ENCODE measurements at regions not wholly inside any gene's neighbourhood (a gene's known extent, or its start where the extent isn't known, plus 50 kb on each side); places are given as distances from the start of the nearest gene placed in this dataset.
"Not testable (repeated sequence)": the region's sequence is repeated elsewhere in the genome, so short reads cannot be mapped to it uniquely, and the experiment has no call there.

DNA sequence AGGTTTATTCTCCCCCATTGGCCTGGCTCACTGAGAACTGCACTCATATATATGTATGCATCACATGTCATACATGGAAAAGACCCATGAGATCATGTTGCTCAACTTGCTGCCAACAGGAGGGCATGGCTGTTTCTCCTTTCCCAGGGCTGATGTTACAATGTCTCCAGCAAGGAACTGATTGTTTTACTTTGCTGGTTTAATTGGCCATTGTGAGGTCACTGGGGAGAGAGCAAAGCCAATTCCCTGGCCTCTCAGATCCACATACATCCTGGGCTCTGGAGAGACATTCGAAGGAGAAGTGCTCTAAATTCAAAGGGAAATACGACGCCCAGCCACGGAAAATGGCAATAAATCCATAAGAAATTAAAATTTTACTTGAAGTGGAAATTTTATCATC, 287.8 kb downstream of the WDR11 start:
- FAIRE-seq, result no peak

DNA sequence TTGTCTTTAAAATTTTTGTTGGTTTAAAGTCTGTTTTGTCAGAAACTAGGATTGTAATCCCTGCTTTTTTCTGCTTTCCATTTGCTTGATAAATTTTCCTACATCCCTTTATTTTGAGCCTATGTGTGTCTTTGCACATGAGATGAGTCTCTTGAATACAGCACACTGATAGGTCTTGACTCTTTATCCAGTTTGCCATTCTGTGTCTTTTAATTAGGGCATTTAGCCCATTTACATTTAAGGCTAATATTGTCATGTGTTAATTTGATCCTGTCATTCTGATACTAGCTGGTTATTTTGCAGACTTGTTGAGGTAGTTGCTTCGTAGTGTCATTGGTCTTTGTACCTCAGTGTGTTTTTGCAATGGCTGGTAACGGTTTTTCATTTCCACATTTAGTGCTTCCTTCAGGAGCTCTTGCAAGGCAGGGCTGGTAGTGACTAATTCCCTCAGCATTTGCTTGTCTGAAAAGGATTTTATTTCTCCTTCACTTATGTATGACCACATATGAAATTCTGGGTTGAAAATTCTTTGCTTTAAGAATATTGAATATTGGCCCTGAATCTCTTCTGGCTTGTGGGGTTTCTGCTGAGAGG, 294.7 kb downstream of the WDR11 start:
- not testable (repeated sequence) for FAIRE-seq

DNA sequence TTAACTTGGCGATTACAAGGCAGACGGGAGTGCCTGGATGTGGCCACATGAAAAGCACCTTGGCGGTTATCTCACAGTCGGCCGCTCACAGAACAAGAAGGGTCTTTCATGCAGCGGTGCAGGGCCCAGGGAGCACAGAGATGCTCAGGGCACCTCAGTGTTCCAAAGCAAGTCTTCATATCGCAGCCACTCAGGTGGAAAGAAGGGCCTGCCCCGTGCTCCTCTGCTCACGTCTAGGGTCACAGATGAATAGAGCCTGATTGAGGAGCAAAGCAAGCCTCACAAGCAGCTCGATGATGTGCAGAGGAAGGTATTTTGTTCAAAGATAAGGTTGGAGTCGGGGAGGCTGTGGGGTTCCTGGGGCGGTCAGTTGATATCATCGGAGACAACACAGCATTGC, 297.8 kb downstream of the WDR11 start:
- no peak for FAIRE-seq

DNA sequence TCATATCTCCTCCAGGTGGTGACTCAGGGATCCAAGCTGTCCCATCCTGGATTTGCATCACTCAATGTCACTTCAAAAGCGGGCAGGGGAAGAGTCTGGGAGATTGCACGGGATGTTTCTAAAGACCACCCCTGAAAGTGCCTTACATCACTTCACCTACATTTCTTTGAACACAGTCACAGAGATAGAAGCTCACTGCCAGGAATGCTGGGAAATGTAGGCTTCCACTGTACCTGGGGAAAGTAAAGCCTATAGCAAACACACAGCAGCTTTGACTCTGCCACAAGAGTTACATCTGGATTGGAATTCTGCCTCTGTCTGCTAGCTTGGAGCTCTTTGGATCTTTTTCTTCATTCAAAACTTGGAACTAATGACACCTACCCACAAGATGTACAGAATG, 300.9 kb downstream of the WDR11 start:
- FAIRE-seq, result no peak

DNA sequence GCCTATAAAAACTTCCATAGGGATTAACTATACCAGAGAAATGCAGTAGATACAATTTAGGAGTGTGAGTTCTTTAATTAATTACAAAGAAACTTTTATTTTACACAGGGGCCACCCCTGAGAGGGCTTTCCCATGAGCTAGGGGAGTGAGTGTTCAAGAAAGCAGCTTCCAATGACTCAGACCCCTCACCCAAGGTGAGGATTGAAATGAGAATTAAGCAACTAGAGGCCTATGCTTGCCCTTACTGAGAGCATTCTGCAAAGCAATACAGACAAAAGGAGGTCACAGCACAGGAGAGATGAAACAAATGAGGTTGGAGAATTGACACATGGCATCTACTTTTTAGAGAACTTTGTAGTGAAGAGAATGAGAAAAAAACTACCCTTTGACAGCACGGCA, 301.8 kb downstream of the WDR11 start:
- no peak for FAIRE-seq

DNA sequence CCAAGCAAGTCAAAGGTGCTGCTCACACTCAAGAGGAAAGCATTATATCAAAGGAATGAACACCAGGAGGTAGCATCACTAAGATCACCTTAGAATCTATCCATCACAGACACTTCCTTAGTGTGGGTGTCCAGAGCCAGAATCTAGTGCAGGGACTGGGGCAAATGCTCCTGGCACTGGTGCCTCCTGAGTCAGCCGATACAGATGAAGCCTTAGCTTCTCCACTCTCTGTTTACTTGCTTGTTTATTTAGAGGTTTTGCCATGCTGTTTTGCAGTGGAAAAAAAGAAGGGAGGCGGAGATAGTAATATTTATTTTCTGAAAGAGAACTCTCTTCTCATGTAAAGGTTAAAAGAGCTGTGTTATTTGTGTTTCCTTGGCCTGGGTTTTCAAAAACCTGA, 303.1 kb downstream of the WDR11 start:
- FAIRE-seq, result no peak

DNA sequence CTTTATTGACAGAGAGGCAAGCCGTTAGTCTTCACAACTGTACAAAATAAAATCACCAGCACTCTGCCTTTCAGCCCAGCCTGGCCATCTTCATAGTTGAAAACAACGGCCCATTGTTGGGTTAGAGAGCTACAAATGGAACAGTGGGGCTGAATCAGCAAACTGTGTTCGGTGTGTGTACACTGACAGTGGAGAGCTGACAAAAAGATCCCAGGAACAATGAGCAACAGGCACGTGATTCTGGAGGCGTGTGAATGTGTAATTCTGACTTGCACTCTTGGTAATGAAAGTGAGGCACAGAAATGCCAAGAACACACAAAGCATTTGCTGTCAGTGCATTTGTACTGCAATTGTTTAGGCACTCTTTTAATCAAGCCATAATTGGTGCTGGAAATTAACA, 303.7 kb downstream of the WDR11 start:
- FAIRE-seq, result no peak

DNA sequence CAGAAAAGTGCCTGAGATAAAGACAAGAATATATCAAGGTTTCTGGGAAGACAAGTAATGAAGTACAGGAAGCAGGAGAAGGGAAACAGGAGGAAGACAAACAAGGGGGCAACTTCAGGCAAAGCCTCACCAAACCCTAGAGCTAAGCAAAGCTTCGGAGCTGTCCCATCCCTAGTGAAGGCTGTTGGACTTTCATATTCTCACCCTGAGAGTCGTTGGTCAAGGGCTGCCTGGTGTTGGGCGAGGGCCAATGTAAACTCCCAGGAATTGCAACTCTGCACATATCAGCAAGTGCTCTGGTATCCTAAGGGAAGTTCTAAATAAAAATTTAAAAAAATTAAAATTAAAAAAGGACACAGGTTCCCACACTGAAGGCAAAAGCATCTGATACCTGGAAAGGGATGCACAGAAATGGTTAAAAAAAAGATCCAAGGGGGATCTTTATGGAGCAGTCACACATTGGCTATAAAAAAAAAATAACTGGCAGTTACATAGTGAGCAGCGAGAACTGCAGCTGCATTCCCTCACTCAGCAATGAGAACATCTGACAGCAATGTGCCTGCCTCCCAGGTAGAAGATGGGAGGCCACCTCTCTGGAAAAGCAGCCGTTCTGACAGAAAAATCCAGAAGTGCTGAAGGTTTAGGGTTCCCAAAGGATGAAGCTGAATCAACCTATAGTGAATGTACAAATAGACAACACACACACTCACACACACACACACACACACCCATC, 304.7 kb downstream of the WDR11 start:
- no peak for FAIRE-seq

DNA sequence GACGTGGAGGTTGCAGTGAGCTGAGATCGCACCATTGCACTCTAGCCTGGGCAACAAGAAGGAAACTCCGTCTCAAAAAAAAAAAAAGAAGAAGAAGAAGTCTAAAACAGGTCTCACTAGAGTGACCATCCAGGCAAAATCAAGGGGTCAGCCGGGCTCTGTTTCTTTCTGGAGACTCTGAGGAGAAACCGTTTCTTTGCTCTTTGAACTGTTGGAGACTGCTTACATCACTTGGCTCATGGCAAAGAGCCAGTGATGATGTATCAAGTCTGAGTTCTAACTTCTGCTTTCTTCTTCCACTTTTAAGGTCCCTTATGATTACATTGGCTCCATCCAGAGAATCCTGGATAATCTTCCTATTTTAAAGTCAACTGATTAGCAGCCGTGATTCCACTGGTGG, 306.8 kb downstream of the WDR11 start:
- FAIRE-seq, result no peak

DNA sequence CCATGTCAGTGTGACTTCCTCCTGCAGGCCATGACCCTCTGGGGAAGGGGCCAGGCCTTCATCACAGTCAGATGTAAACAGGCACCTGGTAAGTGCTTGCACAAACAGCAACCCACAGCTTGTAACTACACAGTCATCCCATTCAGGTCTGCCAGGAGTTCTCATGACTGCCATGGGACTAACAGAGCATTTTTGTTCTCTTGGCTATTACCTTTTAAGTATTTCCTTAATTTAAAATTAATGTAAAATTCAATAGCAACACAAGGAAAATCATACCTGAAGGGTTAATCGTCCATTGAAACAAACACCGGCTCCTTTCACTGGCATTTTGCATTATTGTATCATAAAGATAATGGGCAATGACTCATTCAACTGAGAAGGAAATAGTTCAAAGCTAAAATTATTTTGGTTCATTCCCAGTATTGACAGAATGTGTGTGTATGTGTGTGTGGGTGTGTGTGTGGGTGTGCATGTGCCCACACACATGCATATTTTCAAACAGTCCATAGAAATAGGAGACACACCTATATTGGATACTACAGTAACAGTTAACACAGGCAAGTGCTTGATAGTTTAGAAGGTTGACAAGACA, 307.9 kb downstream of the WDR11 start:
- no peak for FAIRE-seq

DNA sequence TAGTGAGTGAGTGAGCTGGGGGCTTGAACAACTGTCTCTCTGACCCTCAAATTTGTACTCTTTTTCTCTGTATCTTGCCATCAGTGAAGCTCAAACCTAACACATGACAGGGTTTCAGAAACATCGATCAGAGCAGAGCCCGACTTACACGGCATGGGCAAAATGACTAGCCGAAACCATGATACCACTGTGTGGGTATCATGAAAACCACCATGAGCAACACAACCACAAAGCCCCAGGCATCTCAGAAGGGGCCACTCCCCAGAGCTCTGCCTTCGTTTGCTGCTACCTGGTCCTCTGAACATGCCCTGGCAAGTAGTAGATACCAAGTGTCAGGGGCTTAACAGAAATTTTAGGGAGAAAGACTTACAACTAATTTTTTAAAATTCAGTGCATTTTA, 308.5 kb downstream of the WDR11 start:
- no peak for FAIRE-seq

DNA sequence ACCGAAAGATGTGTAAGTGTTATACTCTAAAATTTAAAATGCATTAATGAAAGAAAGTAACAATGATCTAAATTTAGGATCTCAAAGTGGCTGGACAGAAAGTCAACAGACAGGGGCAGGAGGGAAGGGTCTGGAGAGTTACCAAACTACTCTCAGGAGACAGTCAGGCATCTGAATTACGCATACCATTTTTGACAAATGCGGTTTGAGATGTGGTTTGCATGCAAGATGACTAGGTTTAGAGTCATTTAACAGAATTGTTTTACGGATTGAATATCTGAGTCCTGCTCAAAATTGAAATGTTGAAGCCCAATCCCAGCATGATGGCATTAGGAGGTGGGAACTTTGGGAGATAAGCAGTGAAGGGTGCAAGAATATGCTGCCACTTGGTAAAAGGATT, 314.1 kb downstream of the WDR11 start:
- no peak for FAIRE-seq

DNA sequence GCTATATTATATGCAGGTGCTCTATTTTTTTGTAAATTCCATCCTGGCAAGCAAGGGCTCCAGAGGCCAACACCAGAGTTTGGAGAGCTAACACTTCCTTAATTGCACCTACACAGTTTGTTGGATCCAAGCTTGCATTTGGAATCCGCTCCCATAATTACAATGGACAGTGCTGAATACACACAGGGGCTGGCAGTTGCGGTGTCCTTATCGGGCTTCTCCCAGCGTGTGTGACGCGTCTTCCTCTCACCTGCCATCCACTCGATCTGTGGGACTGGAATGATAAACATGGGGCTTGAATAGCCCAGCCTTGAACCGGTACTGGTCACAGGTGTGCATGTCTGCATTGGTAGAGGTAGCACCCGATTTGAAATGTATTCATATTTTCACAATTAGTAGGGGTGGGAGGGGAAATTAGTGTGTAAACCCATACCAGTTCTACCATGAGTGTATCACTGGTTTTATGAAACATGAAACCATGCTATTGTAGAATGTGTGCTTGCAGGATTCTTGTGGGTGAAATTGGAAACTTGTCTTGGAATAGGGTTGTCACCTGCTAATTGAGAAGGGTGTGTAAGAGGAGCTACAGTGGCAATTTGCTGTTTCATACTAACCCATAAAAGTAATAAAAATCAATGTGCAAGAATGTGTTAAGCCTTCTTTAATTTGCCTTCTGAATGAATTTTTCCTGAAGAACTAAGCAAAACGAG, 316.5 kb downstream of the WDR11 start:
- FAIRE-seq, result no peak

DNA sequence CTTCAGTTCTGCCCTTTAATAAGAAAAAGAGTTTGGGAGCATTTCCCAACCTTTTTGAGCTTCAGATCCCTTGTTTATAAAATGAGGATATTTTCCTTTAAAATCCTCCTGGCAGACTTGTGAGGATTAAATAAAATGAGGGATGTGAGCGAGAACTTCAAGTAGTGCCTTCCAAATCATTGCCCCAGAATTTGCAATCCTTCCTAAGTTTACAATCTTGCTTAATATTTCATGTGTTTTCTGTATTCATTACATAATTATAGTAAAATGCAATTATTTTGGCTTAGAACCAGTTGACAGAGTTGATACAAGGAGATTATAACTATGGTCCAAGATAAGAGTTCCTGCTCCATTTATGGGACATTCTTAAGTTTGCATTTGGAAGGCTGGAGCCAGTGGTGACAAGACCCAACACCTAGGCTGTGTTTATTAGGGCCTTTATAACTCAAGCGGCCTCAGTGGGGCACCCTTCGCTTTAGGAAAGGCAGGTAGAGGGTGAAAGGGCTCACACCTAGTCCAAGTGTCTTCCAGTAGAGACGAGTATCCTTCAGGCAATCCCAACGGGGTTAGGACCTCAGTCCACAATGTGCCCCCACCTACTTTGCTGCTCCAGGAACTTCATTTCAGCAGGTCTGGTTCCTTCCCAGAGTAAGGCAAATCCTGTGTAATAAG, 317.5 kb downstream of the WDR11 start:
- FAIRE-seq, result no peak

DNA sequence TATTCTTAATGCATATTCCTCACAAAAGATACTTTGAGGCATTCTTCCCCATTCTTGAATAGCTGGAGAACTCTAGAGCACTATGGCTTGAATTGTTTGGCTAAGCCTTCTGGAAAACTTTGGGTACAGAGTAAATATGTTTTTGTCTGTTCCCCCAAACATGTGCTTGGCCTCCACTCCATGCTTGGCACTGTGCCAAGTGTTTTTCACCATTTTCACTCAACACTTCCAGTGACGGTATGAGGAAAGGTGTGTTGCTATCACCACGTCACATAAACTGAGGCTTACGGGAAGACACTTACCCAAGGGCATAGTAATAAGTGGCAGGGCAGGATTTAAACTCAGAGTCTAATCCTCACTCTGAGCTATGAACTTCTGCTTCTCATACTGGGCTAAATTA, 318.2 kb downstream of the WDR11 start:
- FAIRE-seq, result no peak

DNA sequence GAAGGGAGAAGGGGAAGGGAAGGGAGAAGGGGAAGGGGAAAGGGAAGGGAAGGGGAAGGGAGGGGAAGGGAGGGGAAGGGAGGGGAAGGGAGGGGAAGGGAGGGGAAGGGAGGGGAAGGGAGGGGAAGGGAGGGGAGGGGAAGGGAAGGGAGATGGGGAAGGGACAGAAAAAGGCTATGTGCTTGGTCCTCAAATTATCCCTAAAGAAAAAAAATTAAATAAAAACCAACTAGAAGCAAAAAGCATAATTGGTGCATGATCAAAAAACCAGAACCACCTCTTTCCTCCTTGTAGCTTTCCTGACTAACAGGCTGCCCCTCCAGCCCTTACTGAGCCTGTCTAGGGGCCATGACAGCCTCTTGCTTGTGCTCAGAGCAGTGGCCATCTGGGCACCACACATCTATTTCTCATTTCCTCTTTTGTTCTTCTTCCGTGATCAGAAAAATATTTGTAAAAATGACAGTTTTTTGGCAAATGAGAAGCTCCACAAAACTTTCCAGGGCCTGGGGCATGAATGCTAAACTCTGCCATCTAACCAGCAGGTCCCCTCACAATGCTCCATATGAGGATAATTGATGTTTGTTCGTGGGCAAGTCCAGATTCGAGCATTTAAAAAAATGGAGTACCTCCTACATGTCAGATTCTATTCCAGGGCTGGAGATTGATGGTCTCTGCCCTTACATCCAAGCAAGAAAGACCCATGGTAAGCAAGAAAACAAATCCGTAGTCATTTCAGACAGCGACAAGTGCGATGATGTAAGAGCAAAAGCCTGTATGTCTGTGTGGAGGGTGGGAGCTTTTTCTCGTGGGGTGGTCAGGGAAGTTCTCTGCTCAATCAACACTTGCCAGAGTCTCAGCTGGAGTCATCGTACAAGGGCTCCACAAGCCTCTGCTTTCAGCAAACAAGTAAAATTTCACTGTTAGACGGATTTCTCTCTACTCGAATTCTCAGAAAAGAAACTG, 320.9 kb downstream of the WDR11 start:
- FAIRE-seq, result no peak

DNA sequence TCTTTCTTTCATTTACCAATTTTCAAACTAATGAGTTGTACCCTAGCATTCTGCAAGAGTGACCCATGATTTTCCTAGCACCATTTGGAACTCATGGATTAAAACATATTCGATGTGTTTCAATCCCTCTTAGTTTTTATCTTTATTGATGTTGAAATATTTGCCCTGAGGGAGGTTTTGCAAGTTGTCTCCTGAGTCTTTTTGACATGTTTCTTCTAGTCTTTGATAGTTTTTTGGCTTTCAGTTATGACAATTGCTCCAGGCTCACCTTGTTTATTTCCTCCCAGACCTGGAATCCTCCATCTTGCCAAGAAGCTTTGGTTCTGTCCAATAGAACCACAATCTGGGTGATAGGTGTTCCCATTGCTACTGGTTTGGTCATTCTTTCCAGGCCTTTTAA, 327.8 kb downstream of the WDR11 start:
- no peak for FAIRE-seq

DNA sequence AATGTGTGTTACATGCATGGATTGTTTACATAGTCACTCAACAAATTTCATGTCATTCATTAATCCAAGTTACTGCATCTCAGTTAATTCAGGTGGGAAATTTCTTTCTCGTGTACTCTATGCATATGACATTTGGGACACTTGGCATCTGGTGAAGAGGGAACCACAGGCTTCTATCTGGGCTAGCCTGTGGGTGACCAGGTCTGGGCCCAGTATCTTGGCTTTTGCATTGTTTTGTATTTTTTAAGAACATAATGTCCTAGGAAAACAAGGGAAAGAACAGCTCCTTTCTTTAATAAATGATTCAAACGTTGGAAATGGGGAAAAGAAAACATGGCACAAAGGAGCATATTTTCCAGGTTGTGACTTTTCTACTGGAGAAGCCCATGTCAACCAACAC, 331.1 kb downstream of the WDR11 start:
- FAIRE-seq, result no peak

DNA sequence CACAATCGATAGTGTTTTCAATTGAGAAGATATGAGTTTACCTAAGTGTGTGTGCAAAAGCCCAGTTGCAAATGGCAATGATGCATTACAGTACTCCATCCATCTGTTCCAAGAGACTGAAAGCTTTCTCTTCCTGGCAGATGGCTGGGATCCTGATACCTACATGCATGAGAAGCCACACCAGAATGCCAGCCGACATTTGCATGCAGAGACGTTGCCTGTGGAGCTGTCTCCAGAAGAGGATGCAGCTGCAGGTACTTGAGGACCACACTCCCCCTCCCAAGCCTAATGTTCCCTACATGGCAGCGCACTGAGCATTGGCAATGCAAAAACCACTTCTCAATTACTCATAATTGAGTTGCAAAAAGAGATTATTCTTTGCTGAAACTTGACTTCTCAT, 332.1 kb downstream of the WDR11 start:
- FAIRE-seq, result no peak

DNA sequence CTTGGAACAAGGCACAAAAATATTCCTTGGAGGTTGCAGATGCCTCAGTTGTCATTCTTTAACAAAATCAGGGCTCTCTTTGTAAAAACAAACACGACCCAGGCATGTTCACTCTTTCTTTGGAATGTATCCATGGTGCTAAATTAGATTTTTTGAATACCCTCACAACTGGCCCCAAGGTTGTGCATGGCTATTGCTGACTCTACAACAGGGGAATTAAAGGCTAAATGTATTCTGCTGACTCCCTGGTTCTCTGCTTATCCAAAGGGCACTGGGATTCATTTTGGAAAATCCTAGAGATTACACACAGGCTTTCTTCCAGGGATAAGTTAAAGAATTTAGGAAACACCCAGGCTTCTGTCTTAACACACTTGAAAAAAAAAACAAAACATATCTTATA, 332.5 kb downstream of the WDR11 start:
- FAIRE-seq, result no peak

DNA sequence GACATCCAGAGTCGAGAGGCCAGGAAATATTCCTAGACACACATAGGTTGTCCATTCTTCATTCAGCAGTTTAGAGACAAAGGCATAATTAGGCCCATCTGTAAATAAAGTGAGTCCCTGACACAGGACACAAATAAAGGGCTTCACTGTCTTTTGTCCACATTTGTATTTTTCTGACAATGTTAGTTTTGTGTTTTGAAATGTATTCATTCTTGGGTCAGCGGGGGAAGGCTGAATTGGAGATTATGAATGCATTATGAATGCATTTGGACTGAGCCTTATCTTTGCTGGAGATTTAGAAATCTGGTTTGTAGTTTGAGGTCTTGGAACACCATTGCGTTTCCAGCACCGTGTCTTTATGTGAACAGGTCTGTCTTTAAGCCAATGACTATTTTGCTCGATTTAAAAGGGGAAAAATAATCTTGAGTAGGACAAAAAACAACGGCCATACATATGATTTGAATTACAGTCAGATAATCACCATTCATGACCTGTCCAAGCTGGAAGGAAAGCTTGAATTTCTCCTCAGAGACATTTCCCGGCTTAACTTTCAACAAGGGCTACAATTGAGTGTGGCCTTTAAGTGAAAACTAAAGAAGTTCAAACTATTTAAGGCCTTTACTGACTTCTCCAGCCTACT, 334.8 kb downstream of the WDR11 start:
- FAIRE-seq, result no peak

DNA sequence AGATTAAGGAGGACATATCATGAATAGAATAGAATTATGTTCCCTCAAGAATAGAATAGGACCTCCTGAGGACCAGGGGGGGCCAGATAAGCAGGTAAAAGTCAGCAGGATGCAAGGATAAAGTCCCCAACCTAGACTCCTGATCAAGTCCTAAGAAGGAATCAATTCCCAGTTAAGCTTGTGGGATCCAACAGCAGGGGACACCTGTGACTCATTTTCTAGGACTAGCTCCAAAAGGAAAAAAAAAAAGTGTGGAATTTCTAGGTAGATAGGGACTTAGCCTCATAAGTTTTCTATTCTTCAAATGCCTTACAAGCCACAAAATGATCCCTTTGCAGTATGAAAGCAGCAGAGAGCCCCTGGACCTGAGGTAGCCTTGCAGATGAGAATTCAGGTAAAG, 336.2 kb downstream of the WDR11 start:
- no peak for FAIRE-seq

All from endometrium (tissue), 2 donors.